Smooth muscle cell (in vitro differentiated cells): ENCODE measurements at regions not wholly inside any gene's neighbourhood (a gene's known extent, or its start where the extent isn't known, plus 50 kb on each side); places are given as distances from the start of the nearest gene placed in this dataset.

Source experiments
- DNase-seq: peaks from one replicate; lab custom pipeline; 2025; ENCODE audit not compliant: unreplicated experiment; lab: John Stamatoyannopoulos, UW
- H2AFZ ChIP-seq: fragments of 200-600 bp; sonication (generic); 2 replicates; pipeline ENCODE4 v1.6.0; 2016; ENCODE audit warnings: antibody characterized with exemption, low read depth, mild to moderate bottlenecking
- H3F3A ChIP-seq: fragments of 200-600 bp; sonication (generic); 2 replicates; pipeline ENCODE4 v1.6.0; 2017; ENCODE audit warnings: antibody characterized with exemption, low read depth
- H3K27ac ChIP-seq: fragments of 200-600 bp; sonication (generic); 2 replicates; pipeline ENCODE4 v1.5.1; 2016; ENCODE audit warnings: low read depth, mild to moderate bottlenecking
- H3K27me3 ChIP-seq: fragments of 200-600 bp; sonication (generic); 2 replicates; pipeline ENCODE4 v1.6.1; 2016; ENCODE audit warnings: low read depth, mild to moderate bottlenecking
- H3K36me3 ChIP-seq: fragments of 200-600 bp; sonication (generic); 2 replicates; pipeline ENCODE4 v1.5.1; 2016; ENCODE audit warnings: low read depth
- H3K4me1 ChIP-seq: fragments of 200-600 bp; sonication (generic); 2 replicates; pipeline ENCODE4 v1.5.1; 2016; ENCODE audit warnings: low read depth
- H3K4me2 ChIP-seq: fragments of 200-600 bp; sonication (generic); 2 replicates; pipeline ENCODE4 v1.6.0; 2016; ENCODE audit warnings: mild to moderate bottlenecking
- H3K4me3 ChIP-seq: fragments of 200-600 bp; sonication (generic); 2 replicates; pipeline ENCODE4 v1.5.1; 2016; ENCODE audit warnings: mild to moderate bottlenecking
- H3K79me2 ChIP-seq: fragments of 200-600 bp; sonication (generic); 2 replicates; pipeline ENCODE4 v1.6.0; 2016; ENCODE audit warnings: low read depth, mild to moderate bottlenecking
- H3K9ac ChIP-seq: fragments of 200-600 bp; sonication (generic); 2 replicates; pipeline ENCODE4 v1.6.0; 2016; ENCODE audit warnings: low read depth
- H3K9me3 ChIP-seq: fragments of 200-600 bp; sonication (generic); replicated peaks from 2 replicates; pipeline ENCODE4 v1.5.1; 2016; ENCODE audit warnings: low read depth
- H4K20me1 ChIP-seq: fragments of 200-600 bp; sonication (generic); 2 replicates; pipeline ENCODE4 v1.6.0; 2016; ENCODE audit warnings: low read depth
- CTCF ChIP-seq: fragments of 200-600 bp; sonication (generic); IDR thresholded peaks from 2 replicates; pipeline ENCODE4 v1.5.1; 2017; ENCODE audit warnings: borderline replicate concordance, mild to moderate bottlenecking, antibody characterized with exemption; ENCODE audit not compliant: insufficient read depth, poor library complexity, severe bottlenecking
- WGBS: methylation state at CpG from one replicate; pipeline ENCODE4 v1.1.7; 2016; ENCODE audit warnings: low lambda C conversion rate; 5-methylcytosine and 5-hydroxymethylcytosine counted together

- Histone ChIP-seq H4K20me1 (no peaks in the 10 kb centered on the region), H2AFZ (no peak overlapping the region), H3F3A (no peaks in the 10 kb centered on the region), H3K27ac (no peak overlapping the region), H3K9me3 (no peaks in the 10 kb centered on the region), H3K9ac (no peak overlapping the region), H3K27me3 (peaks cover 7% of the 10 kb centered on the region), H3K4me3 (no peak overlapping the region), H3K36me3 (no peaks in the 10 kb centered on the region), H3K79me2 (no peaks in the 10 kb centered on the region), H3K4me1 (no peaks in the 10 kb centered on the region), H3K4me2 (no peak overlapping the region)
- no peak for DNase-seq
- 96% methylated on average over 6 of the region's 6 CpGs for WGBS
- TF ChIP-seq CTCF = no peak
Measured at GRCh38 chr12:4213471-4213870, 60.1 kb upstream of the CCND2 start.

GRCh38 chr12:4212845-4213244 lies 60.7 kb upstream of the CCND2 start:
- Histone ChIP-seq H4K20me1 (no peaks in the 10 kb centered on the region), H3K27me3 (peaks cover 7% of the 10 kb centered on the region), H3K9ac (no peak overlapping the region), H3K79me2 (no peaks in the 10 kb centered on the region), H3K4me1 (no peaks in the 10 kb centered on the region), H3K9me3 (no peaks in the 10 kb centered on the region), H3K4me2 (no peak overlapping the region), H3F3A (no peaks in the 10 kb centered on the region), H3K36me3 (no peaks in the 10 kb centered on the region), H2AFZ (no peak overlapping the region), H3K27ac (no peak overlapping the region), H3K4me3 (no peak overlapping the region)
- TF ChIP-seq CTCF = no peak
- DNase-seq = no peak
- whole genome bisulfite sequencing = 93% methylated on average over 2 of the region's 2 CpGs

GRCh38 chr12:4211372-4211771 lies 62.2 kb upstream of the CCND2 start:
- H3K36me3 ChIP-seq = no peaks in the 10 kb centered on the region
- no peak for TF ChIP-seq CTCF
- H2AFZ ChIP-seq = no peak overlapping the region
- H3K9me3 ChIP-seq = no peaks in the 10 kb centered on the region
- no peaks in the 10 kb centered on the region for H4K20me1 ChIP-seq
- peaks cover 7% of the 10 kb centered on the region for H3K27me3 ChIP-seq
- H3K27ac ChIP-seq = no peak overlapping the region
- no peak overlapping the region for H3K4me2 ChIP-seq
- H3K4me1 ChIP-seq = no peaks in the 10 kb centered on the region
- H3F3A ChIP-seq = no peaks in the 10 kb centered on the region
- H3K4me3 ChIP-seq = no peak overlapping the region
- H3K9ac ChIP-seq = no peak overlapping the region
- DNase-seq = no peak
- WGBS = 88% methylated on average over 10 of the region's 10 CpGs
- no peaks in the 10 kb centered on the region for H3K79me2 ChIP-seq

GRCh38 chr12:4210183-4210582 lies 63.4 kb upstream of the CCND2 start:
- Histone ChIP-seq H3K36me3 (no peaks in the 10 kb centered on the region), H3K27ac (no peak overlapping the region), H2AFZ (no peak overlapping the region), H3K27me3 (peaks cover 9% of the 10 kb centered on the region), H3F3A (no peaks in the 10 kb centered on the region), H3K9me3 (no peaks in the 10 kb centered on the region), H4K20me1 (no peaks in the 10 kb centered on the region), H3K9ac (no peak overlapping the region), H3K4me3 (no peak overlapping the region), H3K79me2 (no peaks in the 10 kb centered on the region), H3K4me1 (no peaks in the 10 kb centered on the region), H3K4me2 (no peak overlapping the region)
- no peak for DNase-seq
- TF ChIP-seq CTCF = no peak
- 84% methylated on average over 4 of the region's 4 CpGs for WGBS
